Activated CD4-positive, alpha-beta T cell treated with anti-CD3 and anti-CD28 coated beads for 48 hours (primary cell): ENCODE measurements at regions not wholly inside any gene's neighbourhood (a gene's known extent, or its start where the extent isn't known, plus 50 kb on each side); places are given as distances from the start of the nearest gene placed in this dataset.
"Not testable (repeated sequence)": the region's sequence is repeated elsewhere in the genome, so short reads cannot be mapped to it uniquely, and the experiment has no call there.

ENCODE experiments used
- DNase-seq: peaks from one replicate; pipeline ENCODE4 v3.0.0-alpha.2; 2020

GRCh38 chr14:37712976-37713431 is 117.6 kb downstream of the TTC6 start:
- DNase-seq = no peak

- no peak for DNase-seq
Observed at GRCh38 chr14:37720131-37720530, 124.7 kb downstream of the TTC6 start.

GRCh38 chr14:37721976-37722659 is 126.7 kb downstream of the TTC6 start:
- DNase-seq = no peak

- no peak for DNase-seq
Observed at GRCh38 chr14:37723515-37723914, 128.1 kb downstream of the TTC6 start.

- no peak for DNase-seq
Observed at GRCh38 chr14:37726708-37727107, 131.3 kb downstream of the TTC6 start.

- no peak for DNase-seq
Observed at GRCh38 chr14:37729218-37729617, 133.8 kb downstream of the TTC6 start.

- DNase-seq = no peak
Observed at GRCh38 chr14:37731094-37731493, 135.7 kb downstream of the TTC6 start.

- DNase-seq = no peak
Observed at GRCh38 chr14:37745657-37746056, 150.2 kb downstream of the TTC6 start.

GRCh38 chr14:37746140-37746832 is 150.9 kb downstream of the TTC6 start:
- no peak for DNase-seq

GRCh38 chr14:37753459-37753858 is 158.0 kb downstream of the TTC6 start:
- no peak for DNase-seq

- not testable (repeated sequence) for DNase-seq
Observed at GRCh38 chr14:37760275-37760674, 164.8 kb downstream of the TTC6 start.

GRCh38 chr14:37763266-37763665 is 167.8 kb downstream of the TTC6 start:
- no peak for DNase-seq

GRCh38 chr14:37772283-37772682 is 176.9 kb downstream of the TTC6 start:
- not testable (repeated sequence) for DNase-seq

- no peak for DNase-seq
Observed at GRCh38 chr14:37776791-37777499, 181.5 kb downstream of the TTC6 start.

GRCh38 chr14:37778135-37778943 is 182.9 kb downstream of the TTC6 start:
- DNase-seq = no peak

- no peak for DNase-seq
Observed at GRCh38 chr14:37779480-37779879, 184.1 kb downstream of the TTC6 start.

- not testable (repeated sequence) for DNase-seq
Observed at GRCh38 chr14:37780731-37781130, 185.3 kb downstream of the TTC6 start.

- DNase-seq = not testable (repeated sequence)
Observed at GRCh38 chr14:37784203-37784826, 188.9 kb downstream of the TTC6 start.

GRCh38 chr14:37784827-37785223 is 189.4 kb downstream of the TTC6 start:
- not testable (repeated sequence) for DNase-seq

GRCh38 chr14:37785298-37785697 is 189.9 kb downstream of the TTC6 start:
- DNase-seq = not testable (repeated sequence)

- not testable (repeated sequence) for DNase-seq
Observed at GRCh38 chr14:37786114-37786625, 190.7 kb downstream of the TTC6 start.

- no peak for DNase-seq
Observed at GRCh38 chr14:37787879-37788494, 192.6 kb downstream of the TTC6 start.
